Colonic mucosa (tissue), 4 donors: ENCODE measurements at regions not wholly inside any gene's neighbourhood (a gene's known extent, or its start where the extent isn't known, plus 50 kb on each side); places are given as distances from the start of the nearest gene placed in this dataset.

Experiments used
- DNase-seq: peaks from one replicate; pipeline ENCODE4 v3.0.0-alpha.2; 2020
- H3K27ac ChIP-seq: fragments of 200-600 bp; one replicate; pipeline ENCODE4 v1.8.0; 2021
- H3K27me3 ChIP-seq: fragments of 200-600 bp; one replicate; pipeline ENCODE4 v1.8.0; 2021
- H3K36me3 ChIP-seq: fragments of 200-600 bp; one replicate; pipeline ENCODE4 v1.8.0; 2021
- H3K4me1 ChIP-seq: fragments of 200-600 bp; one replicate; pipeline ENCODE4 v1.8.0; 2021; ENCODE audit warnings: mild to moderate bottlenecking
- H3K4me3 ChIP-seq: fragments of 200-600 bp; one replicate; pipeline ENCODE4 v1.8.0; 2021
- H3K9ac ChIP-seq, 2 donors: one replicate each; pipeline ENCODE4 v1.7.0; 2013; ENCODE audit warnings: control low read depth in 2 of 2, low read depth in 2 of 2, low read length in 2 of 2
- H3K9me3 ChIP-seq: fragments of 200-600 bp; one replicate; pipeline ENCODE4 v1.8.0; 2021
- intact Hi-C: fragments of 100-400 bp; cut with DNase I; formaldehyde crosslinking; loops from one replicate; pipeline ENCODE4 v1.14.1; 2022
- TF ChIP-seq, protein P1 (sequence below): fragments of 200-600 bp; IDR thresholded peaks from one replicate; pipeline ENCODE4 v1.8.0; 2022; ENCODE audit warnings: antibody characterized with exemption, mild to moderate bottlenecking
- donor health status: healthy.
- donor health status: DM: no; HTN: no; CAD: no.
- donor health status: DM: no; HTN: no; CAD: no.

- Histone ChIP-seq H3K27me3 (no peaks in the 10 kb centered on the region), H3K4me3 (no peak overlapping the region), H3K9ac (no peak overlapping the region), H3K9me3 (no peaks in the 10 kb centered on the region), H3K4me1 (no peaks in the 10 kb centered on the region), H3K27ac (no peak overlapping the region), H3K36me3 (no peaks in the 10 kb centered on the region)
- DNase-seq, result no peak
- intact Hi-C loops, result no loop called here
- TF ChIP-seq, protein P1, sequence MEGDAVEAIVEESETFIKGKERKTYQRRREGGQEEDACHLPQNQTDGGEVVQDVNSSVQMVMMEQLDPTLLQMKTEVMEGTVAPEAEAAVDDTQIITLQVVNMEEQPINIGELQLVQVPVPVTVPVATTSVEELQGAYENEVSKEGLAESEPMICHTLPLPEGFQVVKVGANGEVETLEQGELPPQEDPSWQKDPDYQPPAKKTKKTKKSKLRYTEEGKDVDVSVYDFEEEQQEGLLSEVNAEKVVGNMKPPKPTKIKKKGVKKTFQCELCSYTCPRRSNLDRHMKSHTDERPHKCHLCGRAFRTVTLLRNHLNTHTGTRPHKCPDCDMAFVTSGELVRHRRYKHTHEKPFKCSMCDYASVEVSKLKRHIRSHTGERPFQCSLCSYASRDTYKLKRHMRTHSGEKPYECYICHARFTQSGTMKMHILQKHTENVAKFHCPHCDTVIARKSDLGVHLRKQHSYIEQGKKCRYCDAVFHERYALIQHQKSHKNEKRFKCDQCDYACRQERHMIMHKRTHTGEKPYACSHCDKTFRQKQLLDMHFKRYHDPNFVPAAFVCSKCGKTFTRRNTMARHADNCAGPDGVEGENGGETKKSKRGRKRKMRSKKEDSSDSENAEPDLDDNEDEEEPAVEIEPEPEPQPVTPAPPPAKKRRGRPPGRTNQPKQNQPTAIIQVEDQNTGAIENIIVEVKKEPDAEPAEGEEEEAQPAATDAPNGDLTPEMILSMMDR, result no peak
Measured at GRCh38 chr12:127362121-127362520, 904.8 kb upstream of the TMEM132C start.

- Histone ChIP-seq H3K36me3 (no peaks in the 10 kb centered on the region), H3K27me3 (no peaks in the 10 kb centered on the region), H3K27ac (no peak overlapping the region), H3K9ac (no peak overlapping the region), H3K4me1 (no peaks in the 10 kb centered on the region), H3K9me3 (no peaks in the 10 kb centered on the region), H3K4me3 (no peak overlapping the region)
- TF ChIP-seq, protein P1, result no peak
- DNase-seq, result no peak
- intact Hi-C loops, result no loop called here
Measured at GRCh38 chr12:127363392-127363791, 903.6 kb upstream of the TMEM132C start.

DNA sequence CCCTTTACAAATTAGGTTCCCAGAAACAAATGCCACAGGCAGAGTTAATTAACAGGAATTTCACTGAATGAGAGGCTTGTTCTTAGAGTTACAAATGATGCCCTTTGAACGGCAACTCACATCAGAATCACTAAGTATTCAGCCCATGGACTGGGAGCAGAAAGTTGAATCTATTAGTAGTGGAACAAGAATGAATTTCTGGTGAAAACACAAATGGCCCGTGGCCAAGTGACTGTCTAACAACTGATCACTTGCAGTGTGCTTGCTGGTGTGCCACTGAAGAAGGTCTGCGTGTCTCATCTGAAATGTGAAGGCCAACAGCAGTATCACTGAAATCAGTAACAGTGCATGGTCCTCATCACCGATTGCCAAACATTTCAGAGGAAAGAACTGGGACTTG lies 893.4 kb upstream of the TMEM132C start:
- intact Hi-C loops, result no loop called here
- Histone ChIP-seq H3K27me3 (no peaks in the 10 kb centered on the region), H3K4me3 (no peak overlapping the region), H3K4me1 (no peaks in the 10 kb centered on the region), H3K27ac (no peak overlapping the region), H3K36me3 (no peaks in the 10 kb centered on the region), H3K9me3 (no peaks in the 10 kb centered on the region), H3K9ac (no peak overlapping the region)
- DNase-seq, result no peak
- TF ChIP-seq, protein P1, result no peak

GRCh38 chr12:127374447-127374846 lies 892.5 kb upstream of the TMEM132C start:
- intact Hi-C loops, result no loop called here
- H3K9me3 ChIP-seq, result no peaks in the 10 kb centered on the region
- no peaks in the 10 kb centered on the region for H3K27me3 ChIP-seq
- no peak for DNase-seq
- H3K4me1 ChIP-seq, result no peaks in the 10 kb centered on the region
- no peak overlapping the region for H3K27ac ChIP-seq
- no peak overlapping the region for H3K9ac ChIP-seq
- H3K36me3 ChIP-seq, result no peaks in the 10 kb centered on the region
- no peak overlapping the region for H3K4me3 ChIP-seq
- TF ChIP-seq, protein P1, result no peak

- TF ChIP-seq, protein P1, result peak; percentile 76
- H3K27me3 ChIP-seq, result no peaks in the 10 kb centered on the region
- H3K4me3 ChIP-seq, result no peak overlapping the region
- H3K36me3 ChIP-seq, result no peaks in the 10 kb centered on the region
- H3K9me3 ChIP-seq, result no peaks in the 10 kb centered on the region
- no peak overlapping the region for H3K9ac ChIP-seq
- H3K4me1 ChIP-seq, result no peaks in the 10 kb centered on the region
- no peak overlapping the region for H3K27ac ChIP-seq
- DNase-seq, result peak; percentile 29
- intact Hi-C loops, result loop anchor here (5.0 to 10.0 kb wide), 2 partner anchors 274 to 596 kb away; no protein-coding TSS in a partner anchor
Measured at GRCh38 chr12:127381043-127381668, 885.8 kb upstream of the TMEM132C start.
